GM18868 (cell line): ENCODE measurements at regions not wholly inside any gene's neighbourhood (a gene's known extent, or its start where the extent isn't known, plus 50 kb on each side); places are given as distances from the start of the nearest gene placed in this dataset.

ENCODE experiments used
- ATAC-seq: cut with Tn5 transposase; IDR thresholded peaks from one replicate; pipeline ENCODE4 v1.9.1; 2021; ENCODE audit warnings: mild to moderate bottlenecking, moderate library complexity; ENCODE audit not compliant: unreplicated experiment

- no peak for ATAC-seq
Measured at GRCh38 chr1:58861506-58861905, 77.7 kb upstream of the JUN start.

- ATAC-seq = no peak
Measured at GRCh38 chr1:58862728-58863385, 79.0 kb upstream of the JUN start.

- ATAC-seq = no peak
Measured at GRCh38 chr1:58864654-58865053, 80.8 kb upstream of the JUN start.

- ATAC-seq = no peak
Measured at GRCh38 chr1:58866578-58866977, 82.7 kb upstream of the JUN start.

GRCh38 chr1:58869638-58870297 is 85.9 kb upstream of the JUN start:
- ATAC-seq = no peak

GRCh38 chr1:58870298-58870676 is 86.4 kb upstream of the JUN start:
- peak; percentile 55 for ATAC-seq

GRCh38 chr1:58874342-58874741 is 90.5 kb upstream of the JUN start:
- ATAC-seq = no peak

GRCh38 chr1:58874757-58875755 is 91.2 kb upstream of the JUN start:
- no peak for ATAC-seq

GRCh38 chr1:58879464-58879863 is 95.6 kb upstream of the JUN start:
- no peak for ATAC-seq

- ATAC-seq = no peak
Measured at GRCh38 chr1:58880592-58880991, 96.7 kb upstream of the JUN start.

GRCh38 chr1:58881471-58881994 is 97.7 kb upstream of the JUN start:
- no peak for ATAC-seq

GRCh38 chr1:58882322-58882948 is 98.6 kb upstream of the JUN start:
- no peak for ATAC-seq

- peak; percentile 56 for ATAC-seq
Measured at GRCh38 chr1:58883037-58883887, 99.4 kb upstream of the JUN start.

GRCh38 chr1:58883888-58884482 is 100.1 kb upstream of the JUN start:
- ATAC-seq = peak; percentile 92

GRCh38 chr1:58884706-58885661 is 101.1 kb upstream of the JUN start:
- ATAC-seq = no peak

GRCh38 chr1:58885998-58886397 is 102.2 kb upstream of the JUN start:
- ATAC-seq = no peak

GRCh38 chr1:58886611-58887010 is 102.8 kb upstream of the JUN start:
- no peak for ATAC-seq

GRCh38 chr1:58887059-58887458 is 103.2 kb upstream of the JUN start:
- no peak for ATAC-seq
